GM21717 (cell line): ENCODE measurements at regions not wholly inside any gene's neighbourhood (a gene's known extent, or its start where the extent isn't known, plus 50 kb on each side); places are given as distances from the start of the nearest gene placed in this dataset.

Source experiments
- ATAC-seq: cut with Tn5 transposase; IDR thresholded peaks from one replicate; pipeline ENCODE4 v1.9.1; 2021; ENCODE audit warnings: mild to moderate bottlenecking, moderate library complexity; ENCODE audit not compliant: unreplicated experiment

GRCh38 chr5:58259685-58260152 lies 200.2 kb downstream of the PLK2 start:
- no peak for ATAC-seq

- no peak for ATAC-seq
Measured at GRCh38 chr5:58258984-58259684, 200.8 kb downstream of the PLK2 start.

GRCh38 chr5:58255970-58256369 lies 203.9 kb downstream of the PLK2 start:
- no peak for ATAC-seq

- no peak for ATAC-seq
Measured at GRCh38 chr5:58255386-58255785, 204.5 kb downstream of the PLK2 start.

GRCh38 chr5:58248221-58248620 lies 211.7 kb downstream of the PLK2 start:
- no peak for ATAC-seq

- no peak for ATAC-seq
Measured at GRCh38 chr5:58246461-58246944, 213.4 kb downstream of the PLK2 start.

GRCh38 chr5:58245476-58245840 lies 214.4 kb downstream of the PLK2 start:
- no peak for ATAC-seq

GRCh38 chr5:58244819-58245475 lies 214.9 kb downstream of the PLK2 start:
- ATAC-seq, result no peak

GRCh38 chr5:58241389-58241788 lies 218.5 kb downstream of the PLK2 start:
- ATAC-seq, result no peak

GRCh38 chr5:58240322-58240721 lies 219.6 kb downstream of the PLK2 start:
- no peak for ATAC-seq

- no peak for ATAC-seq
Measured at GRCh38 chr5:58239731-58240130, 220.2 kb downstream of the PLK2 start.

- ATAC-seq, result peak; percentile 70
Measured at GRCh38 chr5:58239045-58239444, 220.8 kb downstream of the PLK2 start.

GRCh38 chr5:58236498-58236897 lies 223.4 kb downstream of the PLK2 start:
- no peak for ATAC-seq

- no peak for ATAC-seq
Measured at GRCh38 chr5:58235299-58235698, 224.6 kb downstream of the PLK2 start.

GRCh38 chr5:58232130-58232529 lies 227.8 kb downstream of the PLK2 start:
- no peak for ATAC-seq

GRCh38 chr5:58231041-58231440 lies 228.8 kb downstream of the PLK2 start:
- no peak for ATAC-seq

- no peak for ATAC-seq
Measured at GRCh38 chr5:58228896-58229295, 231.0 kb downstream of the PLK2 start.

- no peak for ATAC-seq
Measured at GRCh38 chr5:58227858-58228257, 232.0 kb downstream of the PLK2 start.

- ATAC-seq, result no peak
Measured at GRCh38 chr5:58224661-58225060, 235.2 kb downstream of the PLK2 start.

- ATAC-seq, result no peak
Measured at GRCh38 chr5:58224221-58224620, 235.7 kb downstream of the PLK2 start.

GRCh38 chr5:58215364-58215763 lies 244.5 kb downstream of the PLK2 start:
- ATAC-seq, result no peak

- no peak for ATAC-seq
Measured at GRCh38 chr5:58211441-58211840, 248.4 kb downstream of the PLK2 start.
